GM13976 (cell line): ENCODE measurements at regions not wholly inside any gene's neighbourhood (a gene's known extent, or its start where the extent isn't known, plus 50 kb on each side); places are given as distances from the start of the nearest gene placed in this dataset.

Experiments
- DNase-seq: peaks from one replicate; pipeline ENCODE4 v3.0.0; 2012; ENCODE audit warnings: low spot score
- CTCF ChIP-seq: IDR thresholded peaks from 2 replicates; pipeline ENCODE4 v1.5.1; 2012; ENCODE audit warnings: borderline replicate concordance, mild to moderate bottlenecking; ENCODE audit not compliant: insufficient read depth; ENCODE audit errors: extremely low read depth, missing control alignments, control extremely low read depth
- in situ Hi-C: fragments of 300-500 bp; cut with MboI; formaldehyde crosslinking; loops from one replicate; pipeline ENCODE4 v1.12.0; 2022; ENCODE audit warnings: low sequenced_read_pairs, mixed read lengths, inconsistent platforms; ENCODE audit not compliant: unreplicated experiment

GRCh38 chr12:88267630-88268029, 125.5 kb downstream of the TMTC3 start:
- TF ChIP-seq CTCF, result no peak
- in situ Hi-C loops, result no loop called here
- no peak for DNase-seq

- no peak for TF ChIP-seq CTCF
- in situ Hi-C loops, result no loop called here
- no peak for DNase-seq
Observed at GRCh38 chr12:88272456-88272855, 130.3 kb downstream of the TMTC3 start.

GRCh38 chr12:88273450-88273849, 131.3 kb downstream of the TMTC3 start:
- in situ Hi-C loops, result no loop called here
- TF ChIP-seq CTCF, result no peak
- no peak for DNase-seq

GRCh38 chr12:88273875-88274274, 131.8 kb downstream of the TMTC3 start:
- no peak for TF ChIP-seq CTCF
- no peak for DNase-seq
- in situ Hi-C loops, result no loop called here

GRCh38 chr12:88291498-88292131, 149.5 kb downstream of the TMTC3 start:
- TF ChIP-seq CTCF, result no peak
- in situ Hi-C loops, result no loop called here
- no peak for DNase-seq

GRCh38 chr12:88298014-88298682, 156.0 kb downstream of the TMTC3 start:
- in situ Hi-C loops, result no loop called here
- DNase-seq, result no peak
- TF ChIP-seq CTCF, result no peak
